Activated CD4-positive, alpha-beta T cell treated with anti-CD3 and anti-CD28 coated beads, Interleukin-2, amount 50 U/mL, for 16 hours (primary cell): ENCODE measurements at regions not wholly inside any gene's neighbourhood (a gene's known extent, or its start where the extent isn't known, plus 50 kb on each side); places are given as distances from the start of the nearest gene placed in this dataset.

ENCODE experiments used
- DNase-seq: peaks from one replicate; pipeline ENCODE4 v3.0.0-alpha.2; 2020

DNA sequence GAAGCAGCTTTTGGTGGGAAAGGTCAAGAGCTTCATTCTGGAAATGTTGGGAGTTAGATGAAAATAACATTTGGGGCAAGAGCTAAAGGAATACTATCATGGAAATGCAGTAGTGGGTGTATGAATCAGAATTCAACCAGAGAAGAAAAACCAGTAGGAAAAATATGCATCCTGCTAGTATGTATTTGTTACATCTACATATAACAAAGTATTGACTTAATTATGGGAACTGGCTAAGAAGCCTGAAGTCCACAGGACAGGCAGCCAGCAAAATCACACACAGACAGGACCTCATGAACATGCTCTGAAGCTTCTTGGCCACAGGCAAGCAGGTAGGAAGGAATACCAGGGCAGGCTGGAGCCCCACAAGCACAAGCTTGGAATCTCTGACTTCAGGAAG is 185.8 kb downstream of the FBXO15 start:
- no peak for DNase-seq

DNA sequence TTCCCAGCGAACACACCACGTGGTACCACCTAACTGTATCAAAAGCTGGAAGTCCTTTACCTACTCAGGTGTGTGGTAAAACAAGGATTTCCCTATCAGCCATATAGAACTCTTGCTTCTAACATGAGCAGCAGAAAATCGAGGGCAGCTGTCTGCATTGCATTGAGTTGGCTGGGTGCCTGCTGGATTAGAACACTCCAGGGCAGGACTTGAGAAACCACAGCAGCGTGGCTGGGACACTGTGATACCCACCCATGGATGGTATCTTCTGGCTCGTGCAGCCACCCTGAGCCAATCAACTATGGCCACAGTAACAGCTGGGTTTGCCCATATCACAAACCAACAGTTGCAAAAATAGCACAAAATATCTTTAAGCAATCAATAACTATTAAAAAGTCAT is 188.3 kb downstream of the FBXO15 start:
- no peak for DNase-seq

DNA sequence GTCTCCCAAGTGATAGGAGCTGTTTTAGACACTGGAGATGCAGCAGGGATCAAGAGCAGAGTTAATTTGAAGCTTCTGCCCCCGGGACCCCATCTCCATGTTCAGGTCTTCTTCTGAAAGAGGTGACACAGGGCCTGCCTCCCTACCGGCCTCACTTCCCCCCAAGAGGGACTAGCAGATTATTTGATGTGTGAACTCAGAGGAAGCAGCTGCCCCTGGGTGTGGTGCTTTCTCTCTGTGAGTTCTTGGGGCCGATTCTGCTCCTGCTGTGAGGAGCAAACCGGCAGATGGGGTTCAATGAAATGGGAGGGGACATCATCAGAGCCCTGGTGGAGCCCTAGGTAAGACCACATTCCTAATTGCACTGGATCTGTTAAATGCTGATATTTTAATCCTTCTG is 193.4 kb downstream of the FBXO15 start:
- DNase-seq = no peak

DNA sequence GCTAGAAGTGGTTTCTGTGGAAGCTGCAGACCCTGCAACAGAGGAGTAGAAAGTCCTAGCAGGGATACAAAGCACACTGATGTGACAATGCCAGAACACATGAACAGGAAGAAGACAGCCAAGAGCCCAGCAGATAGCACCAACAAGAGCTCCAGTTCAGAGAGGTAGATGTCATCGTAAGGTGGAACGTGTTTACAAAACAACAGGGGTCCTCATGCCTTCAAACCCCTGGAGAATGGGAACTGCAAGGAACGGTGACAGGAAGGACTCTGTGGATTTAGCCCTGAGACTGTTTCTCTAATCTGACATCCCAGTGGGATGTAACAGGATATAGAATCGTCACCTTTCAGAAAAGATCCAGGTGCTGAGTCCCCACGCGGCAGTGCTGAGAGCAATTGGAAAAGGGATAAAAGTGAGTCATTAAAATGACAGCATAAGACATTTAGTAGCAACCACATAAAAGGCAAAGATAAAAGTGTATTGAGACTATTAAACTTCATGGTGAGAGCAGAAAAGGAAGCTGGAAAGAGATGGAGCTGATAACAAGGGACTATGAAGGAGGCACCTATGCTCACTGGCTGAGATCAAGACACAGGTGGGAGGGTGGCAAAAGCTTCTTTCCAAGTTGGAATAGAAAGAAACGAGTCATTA is 195.2 kb downstream of the FBXO15 start:
- no peak for DNase-seq

DNA sequence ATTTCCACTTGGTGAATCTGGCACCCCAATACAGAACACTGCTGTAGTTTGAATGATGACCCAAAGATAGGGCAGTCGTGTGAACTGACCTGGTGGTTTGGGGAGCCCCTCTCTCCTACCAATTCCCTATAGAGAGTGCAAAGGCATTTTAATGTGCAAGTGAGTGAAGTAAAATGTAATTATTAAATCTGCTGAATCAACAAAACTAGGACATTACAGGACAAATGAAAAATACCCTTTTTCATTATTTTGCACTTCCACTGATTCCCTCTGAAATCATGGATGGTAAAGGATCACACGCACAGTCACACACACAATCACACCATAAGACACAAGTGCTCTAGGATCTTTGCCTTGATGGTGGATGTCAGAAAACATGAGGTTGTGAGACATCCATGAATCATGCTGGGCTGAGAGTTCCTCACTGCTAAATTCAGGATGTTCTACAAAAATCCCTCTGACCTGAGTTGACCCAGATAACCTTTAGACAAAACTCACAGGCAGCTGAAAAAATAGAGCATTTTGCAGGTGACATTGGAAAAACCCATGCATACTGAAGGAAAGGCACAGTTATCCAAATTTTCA is 197.4 kb downstream of the FBXO15 start:
- DNase-seq = no peak

DNA sequence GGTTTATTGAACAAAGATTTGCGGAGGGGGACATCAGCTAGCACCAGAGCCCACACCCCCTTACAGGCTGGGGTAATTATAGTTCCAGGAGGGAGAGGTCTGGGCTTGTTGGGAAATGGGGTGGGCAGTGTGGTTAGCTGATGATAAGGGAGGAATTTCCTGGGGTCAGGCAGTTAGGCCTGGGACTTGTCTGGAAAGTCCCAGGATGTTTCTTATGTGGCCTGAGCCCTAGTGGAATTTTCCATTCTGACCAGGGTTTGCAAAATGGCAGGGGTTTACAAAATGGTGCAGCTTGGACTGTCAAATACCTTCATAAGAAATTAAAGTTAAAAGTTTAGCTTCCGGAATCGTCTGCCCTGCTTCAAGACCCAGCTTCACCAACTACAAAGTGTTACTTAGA is 199.1 kb downstream of the FBXO15 start:
- DNase-seq = no peak

DNA sequence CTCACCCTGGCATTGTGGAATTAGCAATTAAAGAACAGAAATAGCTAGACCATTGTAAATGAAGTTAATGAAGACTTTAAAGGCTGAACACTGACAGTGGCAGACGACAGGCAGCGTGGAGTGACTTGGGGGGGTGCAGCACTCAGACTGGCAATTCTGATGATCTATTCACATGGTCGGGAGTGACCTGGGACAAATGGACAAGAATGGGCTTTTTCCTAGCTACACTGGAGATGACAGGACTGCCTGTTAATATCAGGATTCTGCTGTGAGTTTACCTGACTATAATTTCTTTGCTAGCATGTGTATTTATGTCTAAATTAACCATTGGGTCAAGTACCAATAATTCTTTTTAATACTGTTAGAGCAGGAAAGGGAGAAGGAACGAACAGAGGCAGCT is 199.6 kb downstream of the FBXO15 start:
- no peak for DNase-seq

DNA sequence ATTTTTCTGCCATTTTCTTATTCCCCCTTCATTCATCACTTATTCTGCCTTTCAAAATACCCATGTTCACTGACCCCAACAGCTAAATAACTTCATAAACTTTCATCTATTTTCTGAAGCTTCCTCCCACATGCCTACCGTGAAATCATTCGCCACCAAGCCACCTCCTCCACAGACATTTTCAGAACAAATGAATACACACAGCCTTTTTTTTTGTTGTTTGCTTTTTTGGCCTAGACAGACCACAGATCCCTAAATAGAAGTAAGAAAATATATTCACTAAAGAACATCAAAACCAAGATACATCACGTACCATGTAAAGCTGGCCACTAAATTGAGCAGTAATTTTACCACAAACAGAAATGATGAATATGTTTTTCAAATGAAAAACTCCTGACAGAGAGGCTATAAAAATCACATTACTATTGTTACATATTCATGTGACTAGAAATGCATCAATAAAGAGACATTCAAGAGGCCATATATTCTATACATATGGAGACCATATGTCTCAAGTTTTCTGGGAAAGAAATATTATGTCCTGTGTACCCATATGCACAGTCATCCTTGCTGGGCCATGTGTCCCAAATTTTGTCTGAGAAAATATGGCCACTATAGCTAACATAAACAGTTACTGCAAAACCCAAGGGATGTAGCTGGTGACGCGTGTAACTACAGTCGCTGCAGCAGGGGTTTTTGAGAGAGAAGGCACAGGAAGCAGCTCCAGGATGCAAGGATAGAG is 200.3 kb downstream of the FBXO15 start:
- no peak for DNase-seq

DNA sequence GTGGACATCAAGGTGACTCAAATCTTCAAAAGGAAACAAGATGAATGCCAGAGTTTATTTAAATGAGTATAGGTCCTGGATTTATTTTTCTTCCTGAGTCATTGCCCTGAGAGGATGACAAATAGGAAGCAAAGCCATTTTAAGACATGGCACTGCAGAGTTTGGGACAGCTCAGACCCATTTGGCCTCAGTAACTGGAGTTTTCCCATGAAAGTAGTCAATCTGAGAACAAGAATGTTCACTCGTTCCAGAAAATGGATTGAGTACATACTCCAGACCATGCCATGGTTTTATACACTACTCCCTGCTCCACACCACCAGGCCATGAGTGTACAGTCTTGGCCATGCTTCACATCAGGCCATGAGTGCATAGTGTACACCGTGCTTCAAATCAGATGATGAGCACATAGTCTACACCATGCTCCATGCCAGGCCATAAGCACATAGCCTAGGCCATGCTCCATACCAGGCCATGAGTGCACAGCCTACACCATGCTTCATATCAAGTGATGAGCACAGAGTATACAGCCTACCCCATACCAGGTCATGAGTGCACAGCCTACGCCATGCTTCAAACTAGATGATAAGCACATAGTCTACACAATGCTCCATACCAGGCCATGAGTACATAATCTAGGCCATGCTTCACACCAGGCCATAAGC is 202.4 kb downstream of the FBXO15 start:
- no peak for DNase-seq

DNA sequence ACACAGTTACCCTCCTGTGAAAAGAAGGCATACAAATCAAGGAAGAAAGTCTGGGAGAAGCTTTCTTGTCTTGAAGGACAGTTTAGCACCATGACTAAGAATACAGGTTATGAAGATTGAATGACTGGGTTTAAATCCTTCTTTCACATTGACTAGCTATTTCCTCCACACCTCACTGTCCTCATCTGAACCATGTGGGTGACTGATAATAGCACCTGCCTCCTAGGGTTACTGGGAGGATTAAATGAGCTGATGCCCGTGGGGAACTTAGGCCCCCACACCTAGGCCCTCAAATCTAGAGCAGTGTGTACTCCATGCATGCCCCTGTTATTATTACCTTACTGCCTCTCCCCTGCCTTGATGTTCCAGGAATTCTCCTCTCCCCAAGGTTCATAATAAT is 202.9 kb downstream of the FBXO15 start:
- DNase-seq = peak; percentile 14

DNA sequence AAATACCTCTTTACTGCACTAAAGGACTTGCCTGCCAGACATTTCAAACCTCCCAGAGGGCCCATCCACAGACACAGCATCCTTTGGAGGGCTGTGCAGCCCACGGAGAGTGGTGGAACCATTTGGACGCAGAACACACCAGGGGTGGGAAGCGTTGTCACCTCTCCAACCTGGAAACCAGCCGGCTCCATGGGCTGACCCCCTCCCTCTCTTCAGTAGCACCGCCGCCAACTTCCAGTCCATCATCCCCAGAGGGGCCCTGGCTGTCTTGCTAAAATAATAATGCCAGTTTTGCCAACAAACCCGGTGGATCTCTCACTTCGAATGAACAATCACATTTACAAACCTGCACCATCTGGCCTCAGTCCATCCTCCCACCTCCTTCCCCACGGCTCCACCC is 203.9 kb downstream of the FBXO15 start:
- DNase-seq = no peak

DNA sequence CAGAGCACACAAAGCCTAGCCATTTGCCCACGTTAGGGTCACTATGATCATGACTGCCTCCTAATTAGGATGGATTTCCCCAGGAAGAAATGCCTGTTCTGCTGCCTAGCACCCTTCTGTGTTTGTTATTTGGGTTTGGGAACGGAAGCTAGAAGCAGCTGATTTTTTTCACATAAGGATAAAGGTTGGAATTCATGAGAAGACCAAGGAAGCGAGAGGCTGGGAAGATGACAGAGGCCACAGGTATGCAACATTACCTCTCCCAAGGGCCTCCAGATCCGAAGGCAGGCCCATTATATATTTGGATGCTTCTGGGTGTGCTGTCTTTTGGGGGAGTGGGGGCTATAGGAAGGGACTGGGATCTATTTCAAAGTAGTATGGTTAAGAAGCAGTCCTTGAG is 204.7 kb downstream of the FBXO15 start:
- no peak for DNase-seq

DNA sequence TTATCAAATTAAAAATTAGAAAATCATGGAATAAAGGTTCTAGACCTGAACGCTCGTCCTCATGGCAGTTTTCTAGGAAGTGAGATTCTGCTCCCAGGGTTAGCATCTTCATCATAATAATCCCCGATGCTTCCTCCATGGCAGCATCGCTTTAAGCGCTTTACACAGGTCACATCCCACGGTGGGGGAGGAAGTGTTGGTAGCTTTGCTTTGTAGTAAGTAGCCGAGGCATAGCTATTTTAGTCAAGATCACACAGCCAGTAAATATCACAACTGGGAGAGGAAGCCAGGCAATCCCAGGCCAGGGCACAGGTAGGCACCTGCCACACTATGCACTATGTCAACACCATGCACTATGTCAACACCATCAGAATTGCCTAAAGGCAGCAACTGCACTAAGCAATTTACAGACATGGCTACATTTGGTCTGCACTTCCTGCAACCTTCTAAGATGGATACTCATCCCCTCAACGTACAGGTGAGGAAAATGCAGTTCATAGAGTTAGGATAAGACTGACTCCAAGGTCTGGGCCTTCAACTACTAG is 205.5 kb downstream of the FBXO15 start:
- DNase-seq = no peak

DNA sequence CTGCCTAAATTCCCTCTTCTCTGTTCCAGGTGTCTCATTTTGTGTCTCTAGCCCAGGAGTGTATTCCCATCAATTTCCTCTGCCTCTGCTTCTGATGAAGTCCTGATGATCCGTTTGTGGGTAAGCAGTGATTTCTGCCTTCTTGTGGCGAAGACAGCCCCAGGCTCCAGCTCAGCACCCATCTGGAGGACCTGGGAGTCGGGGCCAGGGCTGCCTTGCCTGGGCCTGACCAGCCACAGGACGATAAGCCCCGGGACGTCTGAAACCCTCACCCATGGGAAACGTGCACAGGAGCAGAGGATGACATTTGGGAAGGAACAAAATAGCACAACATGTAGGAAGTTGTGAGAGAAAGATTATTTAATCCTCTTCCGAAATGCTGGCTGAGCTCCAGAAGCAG is 206.9 kb downstream of the FBXO15 start:
- DNase-seq = no peak

DNA sequence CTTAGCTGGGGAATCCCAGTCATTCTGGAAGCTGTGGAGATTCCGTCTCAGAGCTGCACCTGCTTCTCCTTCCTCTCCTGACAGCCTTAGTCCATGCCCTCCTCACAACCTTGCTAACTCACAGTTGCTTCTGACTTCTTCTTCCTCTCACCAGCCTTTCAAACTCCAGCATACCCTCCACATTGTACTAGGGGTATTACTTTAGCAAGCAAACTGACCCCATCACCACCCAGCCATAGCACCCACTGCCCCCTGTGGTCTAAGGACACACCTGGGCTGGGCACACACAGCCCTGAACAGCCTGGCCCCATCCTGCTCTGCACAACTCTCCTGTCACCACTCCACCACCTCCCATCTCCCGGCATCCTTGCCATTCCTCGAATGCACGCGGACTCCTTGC is 208.2 kb downstream of the FBXO15 start:
- DNase-seq = no peak

DNA sequence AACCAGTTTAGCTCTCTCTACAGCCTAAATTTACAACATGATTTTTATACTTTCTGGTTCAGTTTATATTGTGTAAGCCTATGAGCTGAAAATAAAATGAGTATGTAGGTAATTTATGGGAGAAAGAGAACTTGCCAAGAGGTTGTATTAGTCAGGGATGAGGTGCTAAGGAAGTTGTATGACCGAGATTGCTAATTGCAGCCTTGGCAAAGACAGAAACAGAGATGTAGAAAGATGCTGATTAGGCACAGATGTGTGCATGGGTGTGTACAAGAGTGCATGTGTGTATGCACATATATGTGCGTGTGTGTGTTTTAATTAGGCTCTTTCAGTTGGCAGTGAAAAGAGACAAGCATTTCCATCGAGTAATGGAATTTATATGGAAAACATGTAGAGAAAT is 213.9 kb downstream of the FBXO15 start:
- DNase-seq = no peak

DNA sequence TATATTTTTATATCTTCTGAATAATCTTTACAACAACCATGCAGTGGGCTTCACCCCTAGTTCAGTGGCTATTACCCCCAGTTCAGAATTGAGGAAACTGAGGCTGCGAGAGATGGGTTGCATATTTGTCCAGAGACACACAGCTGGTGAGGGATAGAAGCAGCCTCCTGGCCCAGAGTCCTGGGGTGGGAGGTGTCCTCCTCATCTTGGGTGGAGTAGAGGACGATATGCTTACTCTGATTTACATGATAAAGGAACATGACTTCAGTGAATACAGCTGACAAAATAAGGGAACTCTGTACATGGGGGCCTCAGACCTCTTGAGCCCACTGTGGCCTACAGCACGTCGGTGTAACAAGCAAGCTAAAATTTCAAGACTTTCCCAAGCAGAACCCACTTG is 214.7 kb downstream of the FBXO15 start:
- no peak for DNase-seq

DNA sequence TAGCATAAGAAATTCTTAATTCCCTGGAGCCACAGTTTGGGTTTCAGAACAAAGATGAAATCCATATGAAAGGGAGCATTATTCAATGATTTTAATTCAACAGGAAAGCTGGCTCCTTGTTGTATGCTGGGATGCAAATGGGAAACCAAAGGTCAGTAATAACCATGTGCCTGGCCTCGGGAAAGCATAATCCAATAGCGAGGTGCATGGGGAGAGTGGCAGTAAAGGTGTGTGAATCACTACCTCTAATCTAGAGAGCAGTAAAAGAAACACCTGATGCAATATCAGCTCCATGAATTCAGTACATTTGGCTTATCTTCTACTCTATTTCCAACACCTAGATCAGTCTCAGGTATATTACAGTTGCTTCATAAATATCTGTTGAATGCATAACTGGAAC is 220.1 kb downstream of the FBXO15 start:
- no peak for DNase-seq

DNA sequence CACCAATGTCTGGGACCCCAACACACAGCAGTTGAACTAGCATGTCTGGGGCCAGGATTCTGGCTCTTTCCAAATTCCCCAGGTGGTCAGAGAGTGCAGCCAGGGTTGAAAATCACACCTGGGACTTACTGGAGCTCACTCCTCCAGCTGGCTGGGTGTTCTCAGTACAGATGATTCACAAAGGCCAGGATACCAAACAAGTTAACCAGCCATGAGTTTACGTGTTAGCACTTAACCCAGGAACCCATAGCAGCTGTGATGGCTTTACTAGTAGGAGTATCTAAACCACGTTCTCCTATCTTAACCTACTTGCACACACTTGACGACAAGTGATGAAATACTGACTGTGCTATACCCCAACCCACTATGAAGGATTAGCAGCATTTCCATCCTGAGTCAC is 222.8 kb downstream of the FBXO15 start:
- DNase-seq = no peak

DNA sequence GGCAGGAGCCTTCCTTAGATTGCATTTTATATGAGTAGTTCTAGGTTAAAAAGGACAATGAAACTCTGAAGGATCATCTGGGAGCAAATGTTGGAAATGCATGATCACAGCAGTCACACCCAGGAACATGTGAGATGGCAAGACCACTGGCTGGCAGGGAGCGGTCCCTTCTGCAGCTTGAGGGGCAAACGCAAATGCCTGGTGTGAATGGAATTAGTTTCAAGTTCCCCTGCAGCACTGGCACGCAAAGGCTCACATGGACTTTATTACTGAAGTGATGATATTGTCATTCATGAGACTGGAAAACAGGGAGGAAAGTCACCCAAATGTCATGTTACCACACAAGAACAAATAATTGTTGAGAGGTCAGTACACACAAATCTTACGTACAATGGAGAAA is 223.3 kb downstream of the FBXO15 start:
- no peak for DNase-seq

DNA sequence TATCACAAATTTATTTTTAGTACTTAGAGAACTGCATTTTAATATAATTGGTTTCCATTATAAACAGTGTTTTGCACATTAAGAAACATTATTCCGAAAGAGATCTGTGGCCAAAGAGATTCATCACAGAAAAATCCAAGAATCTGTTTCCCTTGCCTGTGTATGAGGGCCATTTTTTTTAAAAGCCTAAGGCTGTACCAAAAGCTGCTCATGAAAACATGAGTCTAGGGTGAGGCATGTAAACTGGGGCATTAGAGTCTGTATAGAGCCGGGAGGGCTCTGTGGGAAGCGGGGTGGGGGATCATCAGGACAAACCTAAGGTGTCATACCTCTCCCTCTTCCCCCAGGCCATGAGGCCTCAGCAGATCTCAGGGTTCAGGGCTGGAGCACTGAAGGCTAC is 223.8 kb downstream of the FBXO15 start:
- no peak for DNase-seq

DNA sequence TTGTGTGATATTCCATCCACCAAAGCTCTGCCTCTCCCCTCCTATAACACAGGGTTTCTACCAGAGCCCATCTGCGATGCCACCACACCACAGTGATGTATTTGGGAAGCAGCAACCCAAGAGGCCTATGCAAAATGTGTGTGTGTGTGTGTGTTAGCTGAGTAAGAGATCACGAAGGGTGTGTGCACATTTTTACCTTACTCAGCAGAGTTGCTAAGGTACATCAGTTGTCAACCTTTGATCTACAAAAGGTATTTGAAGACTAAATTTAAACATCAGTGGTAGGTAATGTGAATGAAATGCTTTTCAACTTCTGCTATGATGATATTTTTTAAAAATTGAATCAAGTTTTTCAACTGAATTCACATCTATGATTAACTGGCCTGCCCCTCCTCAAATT is 227.6 kb downstream of the FBXO15 start:
- no peak for DNase-seq

DNA sequence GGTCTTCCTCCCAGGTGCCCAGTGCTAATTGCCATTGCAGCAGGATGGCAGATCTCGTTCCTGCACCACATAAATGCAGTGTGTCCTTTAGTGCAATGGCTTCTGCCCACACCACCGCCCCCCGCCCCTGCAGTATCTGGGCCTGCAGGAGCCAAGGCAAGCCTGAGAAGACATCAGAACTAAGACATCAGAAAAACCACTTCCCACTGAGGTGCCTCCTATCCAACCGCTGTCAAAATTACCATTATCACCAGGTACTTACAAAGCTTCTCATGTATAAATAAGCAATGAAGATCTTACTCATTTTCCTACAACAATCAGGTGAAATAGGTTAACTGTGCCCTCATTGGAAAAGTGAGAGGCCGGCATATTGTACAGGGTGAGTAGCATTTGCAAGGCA is 228.8 kb downstream of the FBXO15 start:
- DNase-seq = no peak

DNA sequence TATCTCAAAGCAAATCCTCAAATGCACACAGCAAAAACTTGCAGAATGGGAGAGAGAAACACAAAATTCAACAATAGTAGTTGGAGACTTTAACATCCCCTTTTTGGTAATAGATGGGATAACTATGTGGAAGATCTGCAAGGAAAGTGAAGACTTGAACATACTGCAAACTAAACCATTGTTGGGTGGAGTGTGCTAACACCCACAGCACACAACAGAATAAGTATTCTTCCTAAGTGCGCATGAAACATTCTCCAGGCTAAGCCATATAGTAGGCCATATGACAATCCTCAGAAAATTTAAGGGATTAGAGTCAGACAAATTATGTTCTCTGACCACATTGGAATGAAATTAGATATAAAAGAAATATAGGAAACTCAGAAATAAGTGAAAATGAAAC is 230.6 kb downstream of the FBXO15 start:
- DNase-seq = no peak
